ENCODE measurements at regions not wholly inside any gene's neighbourhood (a gene's known extent, or its start where the extent isn't known, plus 50 kb on each side); places are given as distances from the start of the nearest gene placed in this dataset.
"Not testable (repeated sequence)": the region's sequence is repeated elsewhere in the genome, so short reads cannot be mapped to it uniquely, and the experiment has no call there.

DNA sequence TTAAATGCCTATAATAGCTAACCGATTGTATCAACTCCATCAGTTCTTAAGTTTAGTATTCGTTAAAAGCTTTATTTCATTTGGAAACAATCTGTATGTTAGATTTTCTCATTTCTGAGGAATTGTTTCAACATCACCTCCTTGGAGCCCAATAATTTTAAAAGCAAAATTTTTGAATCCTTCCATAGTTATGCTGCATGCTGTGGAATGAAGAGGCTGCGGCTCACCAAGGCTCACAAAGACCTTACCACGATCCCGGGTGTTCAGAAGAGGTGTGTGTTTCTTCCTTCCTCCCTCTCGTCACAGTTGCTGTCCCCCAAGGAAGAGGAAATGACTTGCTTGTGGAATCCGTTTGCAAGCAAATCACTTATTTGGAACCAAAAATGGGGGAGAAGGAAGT, 143.8 kb downstream of the FGF1 start:
- no peak for DNase-seq

DNA sequence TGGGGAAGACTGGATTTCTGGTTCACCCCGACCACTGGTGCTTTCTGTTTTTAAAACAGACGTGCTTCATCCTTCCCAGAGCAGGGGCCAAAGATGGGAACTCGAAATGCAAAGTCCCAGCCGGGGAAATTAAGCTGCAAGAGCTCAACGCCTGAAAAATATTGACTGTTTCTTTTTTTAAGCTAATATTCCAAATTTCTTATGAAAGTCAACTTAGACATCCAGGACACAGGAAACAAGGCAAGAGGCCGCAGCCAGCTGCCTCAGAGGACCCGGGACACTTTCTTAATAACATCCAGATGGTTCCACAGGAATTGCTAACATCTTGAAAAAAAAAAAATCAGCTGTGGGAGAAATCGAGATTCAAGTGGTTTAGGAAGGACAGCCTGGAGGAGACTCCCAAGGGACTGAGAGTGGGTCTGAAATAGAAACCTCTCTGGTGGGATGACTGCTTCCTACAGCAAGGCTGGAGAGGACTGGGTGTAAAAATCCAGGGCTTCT, 144.9 kb downstream of the FGF1 start:
- no peak for DNase-seq

DNA sequence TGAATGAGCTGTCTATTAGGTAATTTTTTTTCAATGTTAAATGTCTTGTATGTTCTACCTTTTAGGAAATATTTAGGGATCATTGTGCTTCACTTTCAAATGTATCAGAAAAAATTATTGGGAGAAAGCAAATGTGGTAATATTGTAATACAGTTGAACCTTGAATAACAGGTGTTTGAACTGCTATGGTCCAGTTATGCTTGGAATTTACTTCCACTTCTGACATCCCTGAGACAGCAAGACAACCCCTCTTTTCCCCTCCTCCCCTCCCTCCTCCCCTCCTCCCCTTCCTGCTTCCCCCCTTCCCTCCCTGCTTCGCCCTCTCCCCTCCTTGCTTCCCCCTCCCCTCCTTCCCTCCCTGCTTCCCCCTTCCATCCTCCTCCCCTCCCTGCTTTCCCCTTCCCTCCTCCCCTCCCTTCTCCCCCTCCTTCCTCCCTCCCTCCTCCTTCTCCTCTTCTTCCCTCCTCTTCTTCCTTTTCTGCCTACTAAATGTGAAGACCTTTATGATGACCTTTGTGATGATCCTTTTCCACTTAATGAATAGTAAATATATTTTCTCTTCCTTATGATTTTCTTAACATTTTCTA, 146.6 kb downstream of the FGF1 start:
- no peak for DNase-seq

DNA sequence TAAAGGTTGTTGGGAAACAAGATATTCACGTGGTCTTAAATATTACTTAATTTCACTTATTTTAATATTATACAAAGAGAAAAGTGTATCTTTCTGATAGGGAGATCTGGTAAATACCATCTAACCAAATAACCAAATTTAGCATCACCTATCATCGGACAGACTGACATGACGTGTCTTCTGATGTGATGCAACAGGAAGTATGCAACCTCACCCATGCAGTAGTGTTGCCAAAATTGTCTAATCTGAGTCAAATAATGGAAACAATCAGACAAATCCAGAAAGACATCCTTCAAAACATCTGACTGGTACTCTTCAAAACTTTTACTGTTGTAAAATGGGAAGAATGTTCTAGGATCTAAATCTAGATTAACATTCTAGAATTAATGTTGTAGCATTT, 148.0 kb downstream of the FGF1 start:
- DNase-seq, result no peak

DNA sequence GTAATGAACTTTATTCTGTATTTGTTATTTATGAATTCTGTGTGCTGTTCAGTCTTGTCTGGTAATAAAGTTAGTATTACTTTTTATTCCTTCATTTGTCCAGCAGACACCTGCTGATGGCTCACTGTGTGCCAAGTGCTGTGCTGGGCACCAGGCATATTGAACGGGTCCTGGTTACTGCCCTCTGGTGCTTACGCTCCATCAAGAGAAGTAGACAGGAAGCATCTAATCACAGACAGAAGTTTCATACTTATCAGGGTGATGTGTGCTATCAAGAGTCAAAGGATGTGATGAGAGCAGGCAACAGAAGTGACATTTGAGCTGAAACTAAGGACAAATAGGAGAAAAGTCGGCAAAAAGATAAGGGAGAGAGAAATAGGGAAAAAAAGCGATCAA, 153.1 kb downstream of the FGF1 start:
- DNase-seq, result no peak

DNA sequence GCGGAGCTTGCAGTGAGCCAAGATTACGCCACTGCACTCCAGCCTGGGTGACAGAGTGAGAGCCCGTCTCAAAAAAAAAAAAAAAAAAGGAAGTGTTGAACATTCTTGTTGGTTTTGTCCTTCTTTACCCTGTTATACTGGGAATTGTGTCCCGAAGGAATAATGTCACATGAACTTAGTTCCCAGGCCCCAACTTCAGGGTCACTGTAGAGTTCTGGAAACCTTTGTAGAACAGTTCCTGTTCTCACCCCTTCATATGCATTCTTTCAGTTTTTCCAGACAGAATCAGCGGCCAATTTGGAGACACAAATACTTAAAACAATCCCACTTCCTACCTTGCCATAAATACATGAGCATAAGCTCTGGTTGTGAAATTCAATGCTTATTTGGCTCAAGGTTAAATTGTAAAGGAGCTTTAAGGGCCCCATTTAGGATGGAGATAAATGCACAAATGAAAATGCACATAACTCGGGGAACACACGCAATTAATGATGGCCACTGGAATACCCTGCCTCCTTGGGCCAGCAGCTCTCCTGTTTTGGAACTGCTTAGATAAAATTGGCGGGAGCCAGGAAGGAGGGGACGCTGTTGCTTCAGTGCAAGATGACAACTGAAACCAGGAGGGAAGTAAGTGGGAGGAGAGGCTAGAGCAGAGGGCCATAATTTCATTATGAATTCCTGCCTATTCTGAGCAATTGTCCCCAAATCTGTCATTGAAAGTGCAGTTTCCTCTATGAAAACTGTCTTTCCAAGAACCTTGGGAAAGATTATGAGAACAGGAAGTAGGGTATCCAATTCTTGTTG, 153.7 kb downstream of the FGF1 start:
- no peak for DNase-seq

DNA sequence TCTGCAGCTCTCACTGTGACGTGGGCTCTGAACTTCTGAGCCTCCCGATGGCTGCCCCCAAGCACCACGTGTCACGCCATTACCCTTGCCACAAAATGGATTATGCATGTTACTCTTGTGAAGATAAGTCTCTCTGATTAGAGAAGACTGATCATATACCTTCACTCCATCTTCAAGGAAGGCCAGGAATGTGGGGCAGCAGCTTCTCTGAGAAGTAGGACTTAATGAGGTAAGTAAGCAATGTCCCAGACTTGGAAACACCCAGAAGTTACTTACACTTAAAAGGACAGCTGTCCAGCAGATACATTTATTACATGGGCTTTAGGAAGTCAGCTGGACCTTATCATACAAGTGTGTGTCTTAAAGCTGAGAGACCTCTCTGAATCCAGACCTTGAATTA, 155.0 kb downstream of the FGF1 start:
- no peak for DNase-seq

DNA sequence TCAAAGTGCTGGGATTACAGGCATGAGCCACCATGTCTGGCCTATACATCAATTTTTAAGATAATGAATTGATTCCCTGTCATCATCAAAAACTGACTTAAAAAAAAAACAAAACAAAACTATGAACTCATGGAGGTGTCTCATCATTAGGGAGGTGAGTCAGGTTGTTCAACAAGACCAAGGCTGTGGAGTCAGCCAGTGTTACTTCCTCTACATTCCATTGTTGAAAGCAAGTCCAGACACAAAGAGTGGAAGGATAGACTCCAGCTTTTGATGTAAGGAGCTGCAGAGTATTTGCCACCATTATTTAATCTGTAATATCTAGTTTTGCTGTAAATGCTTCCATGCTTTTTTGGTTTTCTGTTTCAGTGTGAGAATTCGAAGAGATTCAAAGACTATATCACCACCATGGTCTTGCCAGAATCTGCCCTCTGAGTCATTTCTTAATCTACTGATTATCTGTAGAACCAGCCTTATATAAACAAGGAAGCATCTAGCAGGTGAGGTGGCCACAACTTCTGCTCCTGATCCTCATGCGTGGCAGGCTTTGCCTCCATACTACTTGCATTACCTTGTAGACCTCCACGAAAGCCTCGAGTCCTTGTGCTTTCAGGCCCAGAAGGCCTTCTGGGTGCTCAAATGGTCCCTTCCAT, 156.1 kb downstream of the FGF1 start:
- no peak for DNase-seq

DNA sequence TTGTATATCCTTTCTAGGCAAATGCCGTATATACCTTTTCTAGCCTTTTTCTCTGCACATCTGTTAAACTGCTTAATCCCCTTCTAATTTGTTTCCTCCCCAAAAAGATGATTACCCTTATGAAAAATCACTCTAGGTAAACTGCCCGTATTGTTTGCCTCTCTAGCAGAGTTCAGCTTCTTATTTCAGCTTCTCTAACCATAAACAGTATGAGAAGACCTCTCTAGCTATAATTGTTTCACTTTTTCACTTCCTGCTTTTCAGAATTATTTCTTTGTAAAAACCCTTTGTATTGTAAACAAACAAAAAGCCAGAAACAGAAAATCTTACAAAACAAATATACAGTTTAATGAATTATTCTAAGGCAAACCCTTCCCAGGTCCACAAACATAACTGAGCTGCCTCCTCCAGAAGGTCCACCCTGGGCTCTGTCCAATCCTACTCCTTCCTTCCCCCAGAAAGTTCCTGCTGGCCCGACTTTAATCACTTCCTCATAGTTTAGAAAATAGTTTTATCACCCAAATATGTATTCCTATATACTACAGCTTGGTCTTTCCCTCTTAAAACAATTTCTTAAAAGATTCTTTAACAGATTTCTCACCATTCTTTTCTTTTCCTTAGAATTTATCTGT, 158.1 kb downstream of the FGF1 start:
- no peak for DNase-seq

DNA sequence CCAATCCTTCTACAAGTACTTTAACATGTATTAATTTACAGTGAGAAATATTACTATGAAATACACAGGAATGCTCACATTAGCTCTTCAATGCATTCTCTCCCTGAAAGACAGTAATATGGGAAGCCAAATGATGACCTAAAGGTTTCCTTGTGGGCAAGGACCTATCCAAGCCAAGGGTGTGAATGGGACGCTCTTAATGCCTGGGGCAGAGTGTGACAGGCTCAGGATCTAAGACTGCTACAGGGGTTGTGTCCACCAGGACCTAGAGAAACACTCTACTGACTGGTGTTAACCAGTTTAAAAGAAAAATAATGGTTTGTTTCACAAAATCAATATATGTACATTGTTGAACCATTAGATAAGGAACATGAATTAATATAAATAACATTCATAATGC, 158.7 kb downstream of the FGF1 start:
- no peak for DNase-seq

DNA sequence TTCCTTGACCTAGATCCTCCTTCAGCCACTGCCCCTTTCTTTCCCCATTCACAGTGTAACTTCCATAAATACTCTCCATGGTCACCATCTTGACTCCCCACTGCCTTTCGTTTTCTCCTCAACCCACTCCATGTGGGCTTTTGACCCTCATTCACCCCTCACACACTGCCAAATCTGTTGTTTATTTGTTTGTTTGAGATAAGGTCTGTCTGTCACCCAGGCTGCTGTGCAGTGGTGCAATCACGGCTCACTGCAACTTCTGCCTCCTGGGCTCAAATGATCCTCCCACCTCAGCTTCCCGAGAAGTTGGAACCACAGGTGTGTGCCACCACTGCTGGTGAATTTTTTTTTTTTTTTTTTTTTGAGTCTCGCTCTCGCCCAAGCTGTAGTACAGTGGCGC, 162.9 kb downstream of the FGF1 start:
- DNase-seq, result no peak

DNA sequence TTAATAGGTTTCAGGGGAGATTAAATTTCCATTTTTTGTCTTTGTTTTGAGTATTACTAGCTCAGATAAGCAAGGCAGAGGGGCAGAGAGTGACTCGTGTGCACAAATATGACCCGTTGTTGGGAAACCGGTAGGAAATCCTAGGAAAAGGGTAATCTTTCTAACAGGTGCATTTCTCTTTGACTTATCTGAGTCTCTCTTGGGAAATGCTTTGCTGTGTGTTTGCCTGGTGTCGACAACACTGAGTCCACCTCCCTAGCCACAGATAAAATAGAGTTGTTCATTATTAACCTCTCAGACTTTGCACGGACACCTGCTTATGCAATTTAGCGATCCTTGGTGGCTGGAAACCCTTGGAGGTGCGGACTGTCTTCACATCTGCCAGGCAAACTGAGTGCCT, 164.2 kb downstream of the FGF1 start:
- DNase-seq, result no peak

DNA sequence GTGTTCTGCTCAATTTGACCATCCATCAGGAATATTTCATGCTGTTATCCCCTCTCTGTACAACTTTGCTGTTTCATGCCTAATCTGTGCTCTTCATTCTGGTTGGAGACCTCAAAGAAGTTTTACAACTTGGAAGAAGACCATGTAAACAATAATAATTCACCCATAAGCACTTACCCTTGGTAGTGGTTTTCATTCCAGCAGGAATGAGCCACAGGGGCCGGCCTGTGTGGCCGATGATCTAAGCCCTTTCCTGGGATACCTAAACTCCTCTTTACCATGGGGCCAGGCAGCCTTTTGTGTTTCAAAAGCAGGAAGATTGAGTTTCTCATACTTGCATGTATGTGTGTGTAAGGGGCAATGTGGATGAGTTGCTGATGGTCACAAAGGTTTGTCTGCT, 165.0 kb downstream of the FGF1 start:
- no peak for DNase-seq

DNA sequence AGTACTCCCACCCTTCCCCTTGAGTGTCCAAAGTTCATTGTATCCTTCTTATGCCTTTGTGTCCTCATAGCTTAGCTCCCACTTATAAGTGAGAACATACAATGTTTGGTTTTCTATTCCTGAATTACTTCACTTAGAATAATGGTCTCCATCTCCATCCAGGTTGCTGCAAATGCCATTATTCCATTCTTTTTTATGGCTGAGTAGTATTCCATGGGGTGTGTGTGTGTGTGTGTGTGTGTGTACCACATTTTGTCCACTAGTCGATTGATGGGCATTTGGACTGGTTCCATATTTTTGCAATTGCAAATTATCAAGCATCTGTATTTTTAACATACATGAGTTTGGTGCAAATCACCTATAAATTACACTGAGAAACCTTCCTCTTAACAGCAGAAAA, 166.0 kb downstream of the FGF1 start:
- not testable (repeated sequence) for DNase-seq

DNA sequence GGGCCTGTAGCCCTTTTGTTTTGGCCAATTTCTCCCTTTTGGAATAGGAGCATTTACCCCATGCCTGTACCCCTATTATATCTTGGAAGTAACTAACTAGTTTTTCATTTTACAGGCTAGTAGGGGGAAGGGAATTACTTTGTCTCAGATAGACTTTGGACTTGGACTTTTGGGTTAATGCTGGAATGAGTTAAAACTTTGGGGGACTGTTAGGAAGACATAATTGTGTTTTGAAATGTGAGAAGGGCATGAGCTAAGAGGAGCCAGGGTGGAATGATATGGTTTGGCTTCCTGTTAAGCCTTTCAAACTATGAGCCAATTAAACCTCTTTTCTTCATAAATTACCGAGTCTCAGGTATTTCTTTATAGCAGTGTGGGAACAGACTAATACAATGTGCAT, 168.1 kb downstream of the FGF1 start:
- DNase-seq, result no peak

DNA sequence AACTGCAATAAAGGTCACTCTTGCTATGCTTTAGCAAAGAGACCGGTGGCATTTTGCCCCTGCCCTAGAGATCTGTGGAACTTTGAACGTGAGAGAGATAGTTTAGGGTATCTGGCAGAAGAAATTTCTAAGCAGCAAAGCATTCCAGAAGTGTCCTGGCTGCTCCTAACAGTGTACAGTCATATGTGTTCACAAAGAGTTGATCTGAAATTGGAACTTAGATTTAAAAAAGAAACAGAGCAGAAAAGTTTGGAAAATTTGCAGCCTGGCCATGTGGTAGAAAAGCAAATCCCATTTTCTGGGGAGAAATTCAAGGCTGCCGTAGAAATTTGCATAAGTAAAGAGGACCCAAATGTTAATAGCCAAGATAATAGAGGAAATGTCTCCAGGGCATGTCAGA, 169.2 kb downstream of the FGF1 start:
- no peak for DNase-seq

DNA sequence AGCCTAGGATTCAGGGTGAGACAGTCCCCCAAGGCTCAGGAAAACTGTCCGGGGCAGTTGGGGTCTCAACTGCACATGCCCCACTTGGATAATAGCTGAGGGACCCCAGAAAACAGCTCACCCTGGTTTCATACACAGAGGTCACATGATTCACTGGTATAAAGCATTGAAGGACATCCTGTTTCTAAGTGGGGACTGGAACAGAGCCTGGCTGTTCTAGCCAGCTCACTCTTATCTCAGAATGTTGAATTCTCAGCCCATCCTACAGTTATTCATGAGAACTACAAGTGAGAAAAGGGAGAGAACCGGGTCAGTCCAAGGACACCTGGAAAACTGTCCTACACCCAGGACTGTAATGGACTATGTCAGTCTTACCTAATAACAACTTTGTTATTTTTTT, 170.9 kb downstream of the FGF1 start:
- no peak for DNase-seq

DNA sequence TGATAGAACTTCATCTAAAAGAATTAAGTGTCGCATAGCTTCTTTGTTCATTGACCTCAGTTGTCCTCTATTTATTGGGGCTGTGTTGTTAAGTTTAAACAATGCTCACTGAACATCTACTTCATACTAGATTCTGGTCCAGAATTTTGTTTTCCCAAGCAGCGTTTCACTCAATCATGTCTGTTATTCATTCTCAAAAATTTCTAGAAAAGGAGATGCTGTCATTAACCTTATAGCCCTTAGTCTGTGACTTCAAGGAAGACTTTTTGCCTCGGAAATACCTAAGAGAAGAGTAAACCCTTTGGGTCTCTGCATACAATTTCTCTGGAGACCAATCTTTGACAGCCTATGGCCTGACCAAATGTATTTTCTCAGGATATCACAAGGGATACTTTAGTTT, 171.7 kb downstream of the FGF1 start:
- DNase-seq, result no peak

DNA sequence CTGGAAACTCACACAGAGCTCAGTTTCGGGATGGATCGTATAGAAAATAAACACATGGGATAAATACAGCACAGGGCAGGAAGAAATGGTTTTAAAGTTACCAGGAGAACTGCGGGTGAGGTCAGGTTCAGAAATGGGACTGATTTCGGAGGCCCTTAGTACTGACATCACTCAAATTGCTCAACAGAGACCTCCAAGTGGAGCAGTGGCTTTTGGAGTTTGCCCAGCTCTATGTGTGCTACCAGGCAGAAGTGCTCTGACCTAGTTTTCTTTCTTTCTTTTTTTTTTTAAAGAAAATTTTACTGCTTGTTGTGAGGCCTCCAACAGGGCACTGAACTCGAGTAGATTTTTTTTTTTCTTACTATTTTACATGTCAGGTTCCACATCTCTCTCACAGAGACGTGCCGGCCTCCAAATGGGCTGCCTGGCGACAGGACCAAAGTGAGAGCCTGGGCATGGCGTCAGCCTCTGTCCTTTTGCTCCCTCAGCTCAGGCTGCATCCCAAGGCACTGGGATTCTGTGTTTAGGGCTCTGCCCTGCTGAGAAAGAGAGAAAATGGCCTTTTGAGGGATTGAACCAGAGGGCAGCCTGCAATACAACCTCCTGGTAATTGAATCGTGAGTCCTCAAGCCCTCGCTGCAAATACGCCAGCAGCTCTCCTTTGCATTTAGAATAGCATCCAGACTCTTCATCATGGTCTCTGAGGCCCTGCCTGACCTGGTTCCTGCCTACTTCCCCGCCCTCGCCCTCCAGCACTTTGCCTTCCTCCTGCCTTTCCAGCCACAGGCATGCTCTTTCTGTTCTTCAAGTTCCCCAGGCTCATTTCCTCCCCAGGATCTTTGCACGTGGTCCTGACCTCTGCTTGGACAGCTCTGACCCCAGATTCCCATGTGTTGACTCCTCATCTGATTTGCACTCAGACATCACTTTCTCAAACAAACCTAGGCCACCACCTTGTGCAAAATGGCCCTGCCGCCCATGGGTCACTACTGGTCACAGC, 173.5 kb downstream of the FGF1 start:
- DNase-seq, result no peak

DNA sequence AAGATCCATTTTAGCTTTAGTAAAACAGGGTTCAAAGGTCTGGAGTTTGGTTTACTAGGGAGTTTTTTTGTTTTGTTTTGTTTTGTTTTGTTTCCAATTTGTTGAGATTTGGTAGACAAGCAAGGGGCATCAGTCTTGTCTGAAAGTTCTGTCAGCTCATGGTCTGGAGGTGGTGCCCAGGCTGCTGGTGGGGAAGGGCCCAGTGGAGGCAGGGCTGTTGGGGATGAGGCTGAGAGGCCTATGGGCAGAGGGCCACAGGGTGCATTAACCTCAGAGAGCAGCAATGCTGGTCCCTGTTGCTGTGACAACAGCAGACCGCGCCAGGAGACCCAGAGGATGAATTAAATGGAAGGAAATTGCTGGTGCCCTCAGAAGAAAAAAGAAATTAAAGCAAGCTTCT, 174.5 kb downstream of the FGF1 start:
- DNase-seq, result no peak

DNA sequence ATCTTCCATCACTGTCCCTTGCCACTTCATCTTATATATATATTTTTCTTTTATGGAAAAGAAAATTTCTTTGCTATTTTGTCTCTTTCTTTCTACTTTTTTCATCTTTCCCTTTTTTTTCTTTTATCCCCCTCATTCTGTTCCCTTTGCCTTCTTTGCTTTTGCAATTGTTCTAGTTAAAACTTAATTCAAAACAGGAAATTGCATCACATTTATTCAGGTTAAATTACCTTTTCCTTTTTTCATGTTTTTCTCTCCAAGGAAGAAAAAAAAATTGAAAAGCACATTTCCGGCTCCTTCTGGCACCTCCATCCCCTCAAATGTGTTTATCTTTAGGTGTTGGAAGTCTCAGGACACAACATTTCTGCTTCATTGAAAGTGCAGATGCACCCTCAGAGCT, 176.9 kb downstream of the FGF1 start:
- DNase-seq, result no peak

DNA sequence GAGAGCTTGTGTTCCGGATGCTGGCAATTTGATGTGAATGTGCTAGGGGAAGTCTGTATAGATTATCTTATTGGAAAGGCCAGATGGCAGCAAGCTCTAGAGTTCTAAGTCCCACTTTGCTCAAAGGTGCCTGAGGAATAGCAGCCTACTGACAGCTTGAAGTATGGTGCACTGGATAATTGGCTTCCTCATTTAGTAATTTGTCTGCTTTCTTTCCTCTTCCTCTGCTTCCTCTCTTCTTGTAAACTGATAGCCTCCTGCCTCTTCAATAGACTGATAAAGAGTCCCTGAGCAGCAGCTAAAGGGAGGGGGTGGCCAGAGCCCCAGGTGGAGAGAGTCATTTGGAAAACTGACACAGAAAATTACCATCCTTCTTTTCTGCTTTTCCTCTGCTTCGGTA, 177.3 kb downstream of the FGF1 start:
- no peak for DNase-seq
